C4-2B (cell line): ENCODE measurements at regions not wholly inside any gene's neighbourhood (a gene's known extent, or its start where the extent isn't known, plus 50 kb on each side); places are given as distances from the start of the nearest gene placed in this dataset.

Experiments used
- CTCF ChIP-seq: fragments of 450-650 bp; conservative IDR thresholded peaks from 2 replicates; pipeline ENCODE4 v1.5.1; 2017; ENCODE audit warnings: mild to moderate bottlenecking
- ZFX ChIP-seq: fragments of 450-650 bp; IDR thresholded peaks from 2 replicates; pipeline ENCODE4 v1.6.1; 2017

DNA sequence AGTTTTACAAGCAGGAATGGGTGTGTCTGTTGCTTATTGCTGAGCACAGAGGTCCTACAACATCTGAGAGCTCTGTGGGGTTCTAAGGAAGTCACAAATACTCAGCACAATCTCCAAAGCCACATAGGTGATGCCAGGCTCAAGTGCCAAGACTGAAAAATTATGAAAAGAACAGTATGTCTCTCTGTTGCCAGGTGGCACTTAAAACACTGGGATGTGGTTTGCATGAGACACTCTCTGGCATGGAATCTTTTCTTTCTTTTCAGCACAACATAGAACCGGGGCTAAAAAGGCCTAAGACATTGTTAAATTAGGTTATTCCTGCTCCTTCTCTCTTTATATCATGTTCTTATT lies 127.3 kb upstream of the PRICKLE2 start:
- no peak for TF ChIP-seq CTCF
- TF ChIP-seq ZFX = no peak
